Tibial nerve (tissue), 4 donors: ENCODE measurements at regions not wholly inside any gene's neighbourhood (a gene's known extent, or its start where the extent isn't known, plus 50 kb on each side); places are given as distances from the start of the nearest gene placed in this dataset.

ENCODE experiments used
- DNase-seq, 2 donors: peaks; one replicate each; pipeline ENCODE4 v3.0.0-alpha.2; 2019; ENCODE audit warnings: low spot score in 2 of 2
- H3K27ac ChIP-seq, 4 donors: fragments of 200-600 bp; sonication (generic) in 3 of 4; one replicate each; pipeline ENCODE4 v1.5.1; 2017 to 2019; ENCODE audit warnings: mild to moderate bottlenecking in 1 of 4
- H3K27me3 ChIP-seq, 2 donors: fragments of 200-600 bp; sonication (generic) in 1 of 2; one replicate each; pipeline versions ENCODE4 v1.5.1 to v1.6.0; 2017 to 2019
- H3K36me3 ChIP-seq, 3 donors: fragments of 200-600 bp; sonication (generic); one replicate each; pipeline ENCODE4 v1.5.1; 2018 to 2019
- H3K4me1 ChIP-seq, 4 donors: fragments of 200-600 bp; sonication (generic) in 3 of 4; one replicate each; pipeline ENCODE4 v1.5.1; 2017 to 2019
- H3K4me3 ChIP-seq, 4 donors: fragments of 200-600 bp; sonication (generic) in 3 of 4; one replicate each; pipeline ENCODE4 v1.5.1; 2017 to 2019; ENCODE audit warnings: mild to moderate bottlenecking in 1 of 4, moderate library complexity in 1 of 4
- H3K9me3 ChIP-seq, 4 donors: fragments of 200-600 bp; sonication (generic) in 3 of 4; one replicate each; pipeline ENCODE4 v1.5.1; 2017 to 2019
- EP300 ChIP-seq, 2 donors: sonication (generic); formaldehyde crosslinking; IDR thresholded peaks; one replicate each; pipeline ENCODE4 v1.6.1; 2017; ENCODE audit warnings: antibody characterized with exemption in 2 of 2, mild to moderate bottlenecking in 1 of 2
- POLR2A ChIP-seq, 2 donors: fragments of 450-650 bp; IDR thresholded peaks; one replicate each; pipeline ENCODE4 v1.6.1; 2017; ENCODE audit warnings: antibody characterized with exemption in 2 of 2, mild to moderate bottlenecking in 2 of 2, moderate library complexity in 2 of 2
- WGBS, 2 donors: methylation state at CpG; one replicate each; pipeline ENCODE4 v1.1.5; 2018; 5-methylcytosine and 5-hydroxymethylcytosine counted together
- TF ChIP-seq, protein P1 (sequence below), 5 experiments: fragments of 200-600 bp in 3 of 5; fragments of 450-650 bp in 2 of 5; sonication (generic) in 3 of 5; IDR thresholded peaks; one replicate each; pipeline ENCODE4 v1.5.1; 2016 to 2019; ENCODE audit warnings: antibody characterized with exemption in 5 of 5, mild to moderate bottlenecking in 3 of 5, moderate library complexity in 2 of 5

DNA sequence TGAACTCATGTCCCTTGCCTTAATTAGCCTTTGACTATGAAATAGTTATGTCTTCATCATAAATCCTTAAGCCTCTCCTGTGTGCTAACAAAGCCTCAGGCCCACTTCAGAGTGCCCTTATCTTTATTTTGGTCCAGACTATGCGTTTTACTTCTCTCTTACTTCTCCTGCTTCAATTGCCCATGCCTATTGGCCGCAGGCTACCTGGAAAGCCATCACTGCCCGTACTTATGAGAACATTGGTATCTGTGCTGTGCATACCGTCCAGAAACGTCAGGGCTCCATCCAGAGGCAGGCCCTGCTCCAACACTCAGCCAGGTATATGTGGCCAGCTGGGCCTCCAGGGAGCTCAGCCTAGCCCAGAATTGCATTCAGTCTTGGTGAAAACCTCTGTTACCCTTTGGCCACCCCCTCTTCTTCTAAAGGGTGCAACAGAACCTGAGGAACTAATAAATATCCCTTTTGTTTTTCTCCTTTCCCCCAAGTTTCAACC, 212.4 kb upstream of the MTPN start:
- Histone ChIP-seq H3K4me1 (no peaks in the 10 kb centered on the region), H3K27me3 (no peaks in the 10 kb centered on the region), H3K36me3 (no peaks in the 10 kb centered on the region), H3K27ac (no peak overlapping the region), H3K4me3 (no peak overlapping the region), H3K9me3 (no peaks in the 10 kb centered on the region)
- DNase-seq, result no peak
- 84 to 92% methylated on average over 5 of the region's 5 CpGs for WGBS, 2 donors
- TF ChIP-seq POLR2A (IDR thresholded peaks at IDR 0.05) (no peak), EP300 (IDR thresholded peaks at IDR 0.05) (no peak)
- TF ChIP-seq, protein P1, sequence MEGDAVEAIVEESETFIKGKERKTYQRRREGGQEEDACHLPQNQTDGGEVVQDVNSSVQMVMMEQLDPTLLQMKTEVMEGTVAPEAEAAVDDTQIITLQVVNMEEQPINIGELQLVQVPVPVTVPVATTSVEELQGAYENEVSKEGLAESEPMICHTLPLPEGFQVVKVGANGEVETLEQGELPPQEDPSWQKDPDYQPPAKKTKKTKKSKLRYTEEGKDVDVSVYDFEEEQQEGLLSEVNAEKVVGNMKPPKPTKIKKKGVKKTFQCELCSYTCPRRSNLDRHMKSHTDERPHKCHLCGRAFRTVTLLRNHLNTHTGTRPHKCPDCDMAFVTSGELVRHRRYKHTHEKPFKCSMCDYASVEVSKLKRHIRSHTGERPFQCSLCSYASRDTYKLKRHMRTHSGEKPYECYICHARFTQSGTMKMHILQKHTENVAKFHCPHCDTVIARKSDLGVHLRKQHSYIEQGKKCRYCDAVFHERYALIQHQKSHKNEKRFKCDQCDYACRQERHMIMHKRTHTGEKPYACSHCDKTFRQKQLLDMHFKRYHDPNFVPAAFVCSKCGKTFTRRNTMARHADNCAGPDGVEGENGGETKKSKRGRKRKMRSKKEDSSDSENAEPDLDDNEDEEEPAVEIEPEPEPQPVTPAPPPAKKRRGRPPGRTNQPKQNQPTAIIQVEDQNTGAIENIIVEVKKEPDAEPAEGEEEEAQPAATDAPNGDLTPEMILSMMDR (IDR thresholded peaks at IDR 0.05), result no peak

DNA sequence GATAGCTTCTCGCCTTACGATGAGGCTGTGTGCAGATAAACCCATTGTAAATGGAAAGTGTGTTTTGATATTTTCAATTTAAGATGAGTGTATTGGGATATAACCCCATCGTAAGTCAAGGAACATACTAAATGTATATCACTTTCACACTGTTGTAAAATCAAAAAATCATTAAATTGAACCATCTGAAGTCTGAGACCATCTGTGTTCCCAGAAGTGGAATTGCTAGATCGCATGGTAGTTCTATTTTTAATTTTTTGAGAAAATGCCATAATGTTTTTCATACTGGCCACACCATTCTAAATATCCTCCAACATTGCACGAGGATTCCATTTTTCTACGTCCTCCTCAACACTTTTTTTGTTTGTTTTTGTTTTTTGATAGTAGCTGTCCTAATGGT, 209.1 kb upstream of the MTPN start:
- Histone ChIP-seq H3K36me3 (no peaks in the 10 kb centered on the region), H3K27ac (no peak overlapping the region), H3K4me3 (no peak overlapping the region), H3K27me3 (no peaks in the 10 kb centered on the region), H3K9me3 (no peaks in the 10 kb centered on the region), H3K4me1 (no peaks in the 10 kb centered on the region)
- TF ChIP-seq EP300 (IDR thresholded peaks at IDR 0.05) (no peak), POLR2A (IDR thresholded peaks at IDR 0.05) (no peak)
- TF ChIP-seq, protein P1 (IDR thresholded peaks at IDR 0.05), result no peak
- 83 to 89% methylated on average over 6 of the region's 6 CpGs for WGBS, 2 donors
- no peak for DNase-seq

DNA sequence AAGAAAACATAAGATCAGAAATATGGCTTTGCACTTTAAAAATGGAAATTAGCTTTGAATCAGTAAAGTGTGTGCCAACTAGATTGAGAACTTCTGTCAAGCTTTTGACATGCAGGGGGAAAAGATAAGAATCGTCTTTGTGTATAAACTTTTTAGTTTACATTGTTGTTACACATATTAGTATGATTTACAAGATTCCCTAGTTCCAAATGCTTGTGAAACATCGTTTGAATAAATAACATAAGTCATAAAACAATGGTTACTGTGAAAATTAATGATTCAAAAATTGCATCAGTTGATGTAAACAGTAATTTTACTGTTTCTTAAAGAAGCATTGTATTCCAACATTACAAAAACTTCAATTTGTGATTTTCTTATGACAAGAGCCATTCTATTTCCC, 207.6 kb upstream of the MTPN start:
- TF ChIP-seq POLR2A (IDR thresholded peaks at IDR 0.05), result no peak
- TF ChIP-seq EP300 (IDR thresholded peaks at IDR 0.05), result no peak
- TF ChIP-seq, protein P1 (IDR thresholded peaks at IDR 0.05), result no peak
- Histone ChIP-seq H3K36me3 (no peaks in the 10 kb centered on the region), H3K27me3 (no peaks in the 10 kb centered on the region), H3K4me3 (no peak overlapping the region), H3K27ac (no peak overlapping the region), H3K9me3 (no peaks in the 10 kb centered on the region), H3K4me1 (no peaks in the 10 kb centered on the region)
- DNase-seq, result no peak
- WGBS, 2 donors, result 28 to 41% methylated on average over 2 of the region's 2 CpGs

DNA sequence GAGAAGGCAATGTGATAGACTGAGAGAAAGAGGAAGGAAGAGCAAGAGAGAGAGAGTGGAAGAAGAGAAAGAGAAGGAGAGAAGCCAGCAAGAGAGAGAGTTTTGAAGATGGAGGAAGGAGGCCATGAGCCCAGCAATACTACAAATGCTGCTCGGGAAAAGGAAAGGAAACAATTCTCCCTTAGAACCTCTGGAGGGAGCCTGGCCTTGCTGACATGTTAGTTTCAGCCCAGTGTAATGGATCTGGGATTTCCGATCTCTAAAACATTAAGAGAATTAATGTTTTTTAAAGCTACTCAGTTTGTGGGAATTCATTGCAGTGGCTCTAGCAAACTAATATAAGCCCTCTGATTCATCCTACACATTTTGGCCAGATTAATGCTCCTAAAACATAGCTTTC, 206.8 kb upstream of the MTPN start:
- no peaks in the 10 kb centered on the region for H3K36me3 ChIP-seq
- DNase-seq, result no peak
- H3K27me3 ChIP-seq, result no peaks in the 10 kb centered on the region
- no peaks in the 10 kb centered on the region for H3K4me1 ChIP-seq
- no peak overlapping the region for H3K27ac ChIP-seq
- 16% methylated on average over 2 of the region's 2 CpGs for WGBS, 2 donors
- TF ChIP-seq POLR2A (IDR thresholded peaks at IDR 0.05) (no peak), EP300 (IDR thresholded peaks at IDR 0.05) (no peak)
- TF ChIP-seq, protein P1 (IDR thresholded peaks at IDR 0.05), result no peak
- H3K9me3 ChIP-seq, result no peaks in the 10 kb centered on the region
- no peak overlapping the region for H3K4me3 ChIP-seq

DNA sequence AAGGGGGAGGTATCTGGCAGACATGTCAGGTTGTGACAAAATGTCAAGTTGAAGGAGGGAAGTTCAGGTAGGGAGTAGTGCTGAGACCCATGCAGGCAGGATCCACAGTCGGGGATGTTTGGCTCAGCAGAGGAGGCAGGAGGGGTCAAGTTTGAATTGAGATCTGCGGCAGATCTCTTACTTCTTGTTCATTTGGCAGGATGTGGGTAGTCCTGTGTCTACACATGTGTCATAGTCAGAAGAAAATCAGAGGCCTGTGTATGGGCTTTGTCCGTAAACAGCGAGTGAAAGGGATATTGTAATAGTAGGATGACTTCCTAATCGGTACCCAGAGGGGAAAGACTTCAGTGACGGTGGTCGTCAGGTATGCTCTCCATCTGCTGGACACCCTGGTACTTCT, 203.8 kb upstream of the MTPN start:
- Histone ChIP-seq H3K36me3 (no peaks in the 10 kb centered on the region), H3K4me1 (no peaks in the 10 kb centered on the region), H3K9me3 (no peaks in the 10 kb centered on the region), H3K27ac (no peak overlapping the region), H3K4me3 (no peak overlapping the region), H3K27me3 (no peaks in the 10 kb centered on the region)
- WGBS, 2 donors, result 76 to 80% methylated on average over 7 of the region's 7 CpGs
- no peak for TF ChIP-seq EP300 (IDR thresholded peaks at IDR 0.05)
- TF ChIP-seq, protein P1 (IDR thresholded peaks at IDR 0.05), result no peak
- no peak for TF ChIP-seq POLR2A (IDR thresholded peaks at IDR 0.05)
- DNase-seq, result no peak
